Tibial nerve (tissue), 4 donors: ENCODE measurements at regions not wholly inside any gene's neighbourhood (a gene's known extent, or its start where the extent isn't known, plus 50 kb on each side); places are given as distances from the start of the nearest gene placed in this dataset.

Source experiments
- CTCF ChIP-seq, 5 experiments: fragments of 200-600 bp in 3 of 5; fragments of 450-650 bp in 2 of 5; sonication (generic) in 3 of 5; IDR thresholded peaks; one replicate each; pipeline ENCODE4 v1.5.1; 2016 to 2019; ENCODE audit warnings: antibody characterized with exemption in 5 of 5, mild to moderate bottlenecking in 3 of 5, moderate library complexity in 2 of 5
- EP300 ChIP-seq, 2 donors: sonication (generic); formaldehyde crosslinking; IDR thresholded peaks; one replicate each; pipeline ENCODE4 v1.6.1; 2017; ENCODE audit warnings: antibody characterized with exemption in 2 of 2, mild to moderate bottlenecking in 1 of 2
- POLR2A ChIP-seq, 2 donors: fragments of 450-650 bp; IDR thresholded peaks; one replicate each; pipeline ENCODE4 v1.6.1; 2017; ENCODE audit warnings: antibody characterized with exemption in 2 of 2, mild to moderate bottlenecking in 2 of 2, moderate library complexity in 2 of 2

GRCh38 chr5:121628783-121629182, 222.9 kb upstream of the FTMT start:
- TF ChIP-seq CTCF (IDR thresholded peaks at IDR 0.05) = no peak
- TF ChIP-seq POLR2A (IDR thresholded peaks at IDR 0.05) = no peak
- TF ChIP-seq EP300 (IDR thresholded peaks at IDR 0.05) = no peak
